Medulla oblongata (tissue), 1 donor: ENCODE measurements at regions not wholly inside any gene's neighbourhood (a gene's known extent, or its start where the extent isn't known, plus 50 kb on each side); places are given as distances from the start of the nearest gene placed in this dataset.

Experiments used
- DNase-seq: peaks from one replicate; pipeline ENCODE4 v3.0.0-alpha.2; 2015; ENCODE audit errors: extremely low spot score

DNA sequence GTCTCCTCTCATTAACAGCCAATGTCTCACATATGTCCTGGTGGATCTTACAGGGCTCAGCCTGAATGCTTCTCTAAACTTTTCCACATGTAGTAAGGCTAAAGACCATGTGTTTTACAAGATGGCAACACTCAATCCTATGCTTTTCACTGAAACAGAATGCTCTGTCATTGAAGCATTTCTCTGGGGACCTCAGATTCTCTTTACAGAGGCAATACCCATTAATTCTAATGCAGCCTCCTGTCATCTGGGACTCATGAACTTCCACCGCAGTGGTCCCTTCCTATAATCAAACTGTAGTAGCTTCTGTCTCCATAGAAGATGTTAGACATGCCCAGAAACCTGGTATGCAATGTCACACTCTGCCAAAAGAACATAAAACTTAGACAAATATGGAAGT, 926.6 kb upstream of the RBFOX1 start:
- DNase-seq: no peak

DNA sequence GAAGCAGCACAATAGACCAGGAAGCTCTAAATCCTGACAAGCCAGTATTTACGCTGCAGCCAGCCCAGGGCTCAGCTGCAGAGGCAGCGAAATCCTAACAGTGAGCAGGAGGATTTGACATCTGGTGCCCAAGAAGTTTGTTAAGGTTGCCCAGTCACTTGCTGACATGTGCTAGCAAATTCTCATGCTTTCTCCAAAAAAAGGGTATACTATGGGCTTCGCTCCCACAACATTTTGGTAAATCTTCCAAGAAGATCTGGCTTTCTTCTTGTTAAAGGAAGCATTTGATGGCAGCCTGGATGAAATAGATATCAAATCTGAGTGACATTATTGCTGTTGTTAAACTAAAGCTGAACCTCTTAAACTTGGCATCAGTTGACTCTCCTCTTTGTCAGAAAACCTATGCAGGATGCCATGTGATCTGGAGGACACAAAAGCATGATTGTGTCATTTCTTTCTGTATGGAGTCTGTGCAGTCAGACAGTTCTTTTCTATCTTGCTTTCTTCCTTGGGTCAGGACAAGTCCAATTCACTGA, 949.7 kb upstream of the RBFOX1 start:
- DNase-seq: peak; percentile 76

DNA sequence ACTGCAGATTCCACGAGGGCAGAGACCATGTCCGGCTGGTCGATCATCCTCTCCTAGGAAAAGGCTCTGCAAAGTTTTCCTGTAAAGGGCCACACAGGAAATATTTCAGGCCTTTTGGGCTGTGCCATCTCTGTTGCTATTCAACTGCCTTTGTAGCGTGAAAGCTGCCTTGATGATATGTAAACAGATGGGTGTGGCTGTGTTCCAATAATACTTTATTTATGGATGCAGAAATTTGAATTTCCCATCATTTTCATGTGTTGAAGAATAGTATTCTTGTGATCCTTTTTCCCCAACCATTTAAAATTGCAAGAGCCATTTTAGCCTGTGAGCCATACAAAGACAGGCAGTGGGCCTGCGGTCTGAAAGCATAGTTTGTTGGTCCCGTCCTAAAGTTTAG, 950.7 kb upstream of the RBFOX1 start:
- no peak for DNase-seq

DNA sequence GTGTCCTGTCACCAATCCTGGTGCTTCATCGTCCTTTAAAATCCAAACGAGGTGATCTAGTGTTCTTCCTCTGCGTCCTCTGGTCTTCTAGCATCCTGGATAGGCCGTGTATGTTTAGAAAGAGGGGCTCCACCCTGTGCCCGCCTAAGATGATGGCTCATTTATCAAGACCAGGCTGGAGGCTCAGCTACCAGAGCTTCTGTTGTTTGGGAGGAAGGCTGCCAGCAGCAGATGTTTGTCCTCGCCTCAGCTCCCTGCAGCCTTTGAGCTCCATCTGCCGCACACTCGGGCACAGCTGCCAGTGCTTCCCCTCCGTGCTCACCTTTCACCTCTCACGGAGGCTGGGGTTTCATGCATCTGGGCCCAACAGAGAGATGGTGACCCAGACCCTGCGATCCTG, 954.7 kb upstream of the RBFOX1 start:
- DNase-seq: peak; percentile 51

DNA sequence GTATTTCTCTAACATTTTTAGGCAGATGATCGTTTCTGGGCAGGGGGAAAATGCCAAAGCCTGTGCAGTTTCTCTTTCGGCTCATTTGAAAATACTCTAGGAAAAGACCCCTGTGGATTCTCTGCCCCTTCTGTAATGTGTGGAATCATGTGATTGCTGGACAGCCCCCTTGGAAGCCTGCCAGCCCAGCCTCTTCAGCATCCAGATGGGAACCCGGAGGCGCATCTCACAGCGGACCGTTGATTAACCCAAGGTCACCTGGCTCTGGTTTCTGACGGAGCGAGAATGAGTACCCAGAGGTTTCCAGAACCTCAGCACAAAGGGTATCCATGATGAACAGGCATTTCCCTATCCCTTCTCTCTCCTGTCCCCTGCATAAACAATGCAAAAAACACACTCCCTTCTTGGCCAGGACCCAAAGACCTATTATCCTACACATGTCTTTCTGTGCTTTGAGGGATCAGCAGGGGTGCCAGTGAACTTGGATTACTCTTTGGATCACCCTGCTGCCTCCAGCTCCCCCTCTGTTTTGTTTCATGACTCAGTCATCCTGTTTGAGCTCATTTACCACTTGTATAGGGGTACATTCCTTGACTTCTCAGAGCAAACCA, 957.1 kb upstream of the RBFOX1 start:
- peak; percentile 14 for DNase-seq

DNA sequence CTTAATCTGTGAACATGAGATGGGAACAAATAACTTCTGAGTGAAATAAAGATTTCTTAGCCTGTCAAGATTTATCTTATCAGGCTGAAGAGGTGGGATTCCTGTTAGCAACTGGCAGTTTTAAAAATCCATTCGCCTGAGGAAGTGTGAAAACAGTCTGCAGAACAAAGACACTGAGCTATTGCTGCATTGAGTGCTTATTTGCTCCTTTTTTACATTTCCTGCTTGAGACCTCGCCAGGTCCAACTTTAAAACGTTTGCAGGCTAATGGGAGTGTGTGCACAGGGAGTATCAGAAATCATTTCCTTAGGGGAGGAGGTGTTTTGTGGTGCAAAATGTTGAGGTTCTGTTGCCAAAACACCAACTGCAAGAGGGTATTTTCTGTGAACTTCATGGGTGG, 957.8 kb upstream of the RBFOX1 start:
- no peak for DNase-seq

DNA sequence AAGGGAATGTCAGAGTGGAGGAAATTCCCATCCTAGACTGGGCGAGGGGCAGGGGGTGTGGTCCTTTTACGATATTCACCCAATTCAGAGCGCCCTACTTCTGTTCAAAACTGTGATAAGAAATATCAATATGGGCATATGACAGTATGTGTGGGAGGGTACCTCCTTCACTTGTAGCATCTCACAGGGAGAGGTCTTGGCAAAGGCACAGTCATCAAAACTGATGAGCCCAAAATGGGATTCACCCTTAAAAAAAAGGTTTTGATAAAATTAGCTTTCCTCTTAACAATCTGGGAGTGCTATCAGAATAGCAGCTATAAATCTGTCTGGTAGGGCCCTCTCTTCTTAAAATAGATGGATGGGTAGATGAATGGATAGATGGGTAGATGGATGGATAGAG, 967.8 kb upstream of the RBFOX1 start:
- no peak for DNase-seq

DNA sequence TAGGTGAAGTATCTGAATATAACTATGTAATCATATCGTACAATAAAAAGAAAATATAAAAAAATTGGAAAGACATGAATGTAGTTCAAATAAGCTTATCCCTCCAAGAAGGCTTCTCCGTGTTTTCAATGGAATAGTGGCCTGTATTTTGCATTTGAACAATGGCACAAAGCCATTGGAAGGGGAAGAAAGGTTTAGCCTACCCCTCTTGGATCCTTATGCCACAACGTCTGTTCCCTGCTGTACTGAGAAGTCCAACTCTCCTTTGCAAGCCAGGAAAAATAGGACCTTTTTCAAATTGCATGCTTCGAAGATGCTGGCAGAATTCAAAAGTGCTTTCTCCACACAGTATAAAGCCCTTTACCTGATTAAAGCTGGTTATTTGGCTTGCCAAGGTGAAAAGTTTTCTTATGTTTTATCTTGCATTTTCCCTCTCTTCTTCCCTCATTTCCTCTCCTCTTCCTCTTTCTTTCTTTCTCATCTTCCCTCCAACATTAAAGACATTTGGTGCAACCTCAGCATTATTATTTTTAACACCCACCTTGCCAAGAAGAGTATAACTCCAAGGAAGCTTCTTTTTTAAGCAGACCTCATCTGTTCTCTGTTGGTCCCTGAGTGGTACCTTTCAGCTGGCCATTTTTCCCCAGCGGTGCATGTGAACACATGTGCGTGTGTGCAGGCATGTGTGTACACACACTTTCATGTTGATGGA, 968.6 kb upstream of the RBFOX1 start:
- no peak for DNase-seq

DNA sequence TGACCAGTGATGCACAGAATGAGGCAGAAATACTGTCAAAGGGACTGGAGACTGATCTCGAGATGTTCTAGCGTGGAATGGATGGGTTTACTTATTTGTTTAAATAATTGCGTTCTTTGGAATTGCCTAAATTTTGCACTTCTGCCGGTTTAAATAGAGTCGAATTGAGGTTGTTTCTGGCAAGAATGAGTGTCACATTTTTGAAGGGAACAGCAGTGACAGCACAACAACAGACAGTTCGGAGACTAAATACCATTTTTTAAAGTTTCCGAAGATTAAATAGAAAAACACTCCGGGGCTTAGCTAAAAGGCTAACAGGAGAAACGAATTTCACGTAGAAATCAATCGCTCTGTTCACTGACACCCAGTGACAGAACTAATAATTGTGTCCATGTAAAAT, 969.2 kb upstream of the RBFOX1 start:
- DNase-seq: no peak

DNA sequence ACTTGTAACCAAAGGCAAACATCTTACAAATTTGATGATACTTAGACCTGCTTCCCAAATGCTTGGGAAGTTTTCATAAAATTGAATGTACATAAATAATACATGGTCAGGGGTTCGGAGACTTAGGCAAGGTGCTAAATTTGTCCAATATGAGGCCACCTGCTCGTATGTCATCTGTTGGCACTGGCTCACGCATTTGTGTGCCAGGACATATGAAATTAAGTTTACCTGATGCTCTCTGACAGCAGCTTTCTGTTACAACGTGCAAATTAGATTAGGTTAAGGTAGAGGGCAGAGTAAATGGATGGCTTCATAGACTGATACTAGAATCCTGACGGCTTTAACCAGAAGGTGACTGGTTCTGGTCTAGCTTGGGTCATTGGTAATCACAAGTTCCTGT, 970.3 kb upstream of the RBFOX1 start:
- DNase-seq: no peak

DNA sequence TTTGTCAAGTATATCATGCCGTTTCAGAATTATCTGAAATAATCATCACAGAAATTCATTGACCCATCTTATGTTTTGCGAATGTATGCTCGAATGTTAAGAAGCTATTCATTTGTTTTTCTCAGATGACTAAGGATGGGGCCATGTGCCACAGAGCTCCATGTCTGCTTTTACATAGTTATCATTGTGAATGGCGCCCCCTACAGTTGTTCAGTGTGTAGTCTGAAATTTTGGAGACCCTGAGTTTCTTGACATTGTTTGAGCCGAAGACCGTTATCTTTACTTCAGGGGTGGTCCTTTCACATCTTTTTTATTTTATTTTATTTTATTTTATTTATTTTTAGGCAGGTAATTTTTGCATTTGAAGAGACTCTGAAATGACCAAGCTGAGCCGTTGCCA, 972.0 kb upstream of the RBFOX1 start:
- DNase-seq: no peak

DNA sequence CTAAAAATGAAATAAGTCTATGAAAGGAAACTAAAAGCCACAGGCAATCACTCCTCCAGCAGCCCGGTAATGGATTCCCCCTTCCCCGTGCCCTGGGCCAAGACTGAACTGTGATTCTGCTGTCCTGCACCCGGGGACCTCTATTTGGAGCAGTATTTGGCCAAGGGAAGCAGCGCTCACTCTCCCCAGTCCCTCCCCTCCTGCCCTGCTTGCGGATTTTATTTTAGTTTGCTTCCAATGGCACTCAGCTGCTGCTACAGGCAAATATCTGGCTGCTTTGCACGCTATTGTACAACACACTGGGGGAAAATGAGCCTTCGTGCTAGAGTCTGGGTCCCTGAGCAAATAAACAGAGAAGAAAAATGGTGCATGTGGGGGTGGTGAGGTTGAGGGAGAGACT, 975.7 kb upstream of the RBFOX1 start:
- no peak for DNase-seq

DNA sequence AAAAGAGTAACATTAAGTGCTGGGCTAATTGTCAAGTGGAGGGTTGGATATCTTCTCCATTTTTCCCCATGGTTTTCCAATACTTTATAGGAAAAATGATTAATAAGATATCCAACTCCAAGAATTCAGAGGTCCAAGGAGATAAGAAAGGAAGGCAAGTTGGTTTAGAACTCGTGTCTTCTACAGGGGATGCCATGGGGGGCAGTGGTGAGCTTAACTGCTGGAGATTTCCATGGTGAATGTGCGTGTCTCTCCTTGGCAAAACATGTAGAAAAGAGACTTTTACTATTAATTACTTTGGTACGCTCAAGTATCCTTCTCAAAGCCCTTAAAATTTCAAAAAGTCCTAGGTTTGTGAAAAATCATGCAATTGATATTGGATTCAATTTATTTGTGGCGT, 982.9 kb upstream of the RBFOX1 start:
- no peak for DNase-seq

DNA sequence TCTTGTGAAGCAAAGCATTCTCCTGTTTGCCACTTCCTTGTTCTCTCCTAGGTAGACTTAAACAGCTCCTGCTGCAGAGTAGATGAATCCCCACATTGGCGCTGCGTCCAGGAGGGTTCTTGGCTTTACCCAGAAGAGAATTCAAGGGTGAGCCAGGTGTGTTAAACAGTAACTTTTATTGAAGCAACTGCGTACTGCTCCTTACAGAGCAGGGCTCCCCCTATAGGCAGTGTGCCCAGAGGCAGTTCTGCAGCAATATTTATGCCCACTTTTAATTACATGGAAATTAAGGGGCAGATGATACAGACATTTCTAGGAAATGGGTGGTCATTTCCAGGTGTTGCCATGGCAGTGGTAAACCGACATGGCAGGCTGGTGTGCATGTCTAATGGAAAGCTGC, 987.6 kb upstream of the RBFOX1 start:
- no peak for DNase-seq

DNA sequence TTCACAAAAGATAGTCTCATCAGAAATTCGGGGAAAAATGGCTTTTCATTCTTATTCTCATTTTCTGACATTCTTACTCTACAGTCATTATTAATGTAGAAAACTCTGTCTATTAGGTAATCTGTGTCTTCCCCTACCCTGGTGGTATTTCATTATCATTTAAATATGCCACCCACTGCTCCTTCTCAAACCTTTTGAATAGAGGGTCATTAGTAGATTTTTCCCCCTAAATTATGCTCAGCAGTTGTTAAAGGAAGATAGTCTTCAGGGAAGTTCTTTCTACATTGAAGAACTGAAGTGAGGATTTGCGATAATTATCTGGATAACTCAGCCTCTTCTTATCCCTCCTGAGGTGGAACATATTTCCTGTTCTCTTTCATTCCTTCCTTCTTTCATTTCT, 989.5 kb upstream of the RBFOX1 start:
- DNase-seq: no peak

DNA sequence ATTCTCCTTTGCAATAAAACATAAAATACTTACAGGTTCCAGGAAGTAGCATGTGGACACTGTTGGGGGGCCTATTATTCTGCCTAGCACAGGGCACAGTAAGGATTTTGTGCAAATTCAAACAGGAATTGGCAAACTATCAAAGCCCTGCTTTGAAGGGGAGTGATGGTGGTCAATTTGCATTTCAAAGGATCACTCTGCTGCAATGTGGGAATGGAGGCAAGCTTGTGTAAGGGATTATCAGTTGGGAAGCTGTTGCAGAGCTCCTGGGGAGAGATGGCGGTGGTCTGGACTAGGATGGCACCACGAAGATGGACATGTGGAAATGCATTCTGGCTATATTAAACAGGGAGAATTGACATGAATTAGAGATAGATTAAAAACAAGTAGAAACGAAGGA, 990.7 kb upstream of the RBFOX1 start:
- no peak for DNase-seq

DNA sequence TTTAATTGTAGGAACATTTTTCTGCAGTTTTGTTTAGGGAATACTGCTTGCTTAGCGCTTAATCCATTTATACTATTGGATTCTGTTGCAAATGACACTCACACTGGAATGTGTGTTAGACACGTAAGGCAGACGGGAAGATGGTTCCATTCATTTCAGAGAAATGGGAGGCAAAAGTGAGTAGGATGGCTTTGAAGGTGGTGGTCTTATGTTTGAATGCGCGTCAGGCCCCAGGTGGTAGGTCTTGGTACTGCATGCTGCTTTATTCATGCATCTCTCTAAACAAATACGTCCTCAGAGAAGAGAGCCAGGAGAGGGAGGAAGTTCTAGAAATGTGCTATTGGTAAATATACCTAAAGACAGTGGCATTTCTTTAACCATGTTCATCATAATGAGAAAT, 997.6 kb upstream of the RBFOX1 start:
- DNase-seq: no peak

DNA sequence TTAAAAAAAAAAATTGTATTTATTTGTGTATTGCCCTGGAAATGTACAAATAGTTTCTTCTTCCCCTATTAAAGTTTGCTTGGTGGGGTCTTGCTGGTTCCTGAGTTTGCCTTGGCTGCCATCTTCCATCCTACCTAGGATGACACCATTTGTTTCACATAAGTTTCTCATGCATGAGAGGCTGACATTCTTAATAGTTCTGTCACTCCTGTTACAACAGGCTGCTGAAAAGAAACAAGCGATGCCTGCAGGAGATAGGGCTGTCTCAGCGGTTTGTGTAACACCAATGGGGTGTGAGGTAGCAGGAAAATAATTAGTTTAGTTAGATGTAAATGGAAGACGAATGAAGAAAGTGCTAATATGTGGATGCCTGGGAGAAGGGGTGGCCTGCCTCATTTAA, 1000.9 kb upstream of the RBFOX1 start:
- no peak for DNase-seq

DNA sequence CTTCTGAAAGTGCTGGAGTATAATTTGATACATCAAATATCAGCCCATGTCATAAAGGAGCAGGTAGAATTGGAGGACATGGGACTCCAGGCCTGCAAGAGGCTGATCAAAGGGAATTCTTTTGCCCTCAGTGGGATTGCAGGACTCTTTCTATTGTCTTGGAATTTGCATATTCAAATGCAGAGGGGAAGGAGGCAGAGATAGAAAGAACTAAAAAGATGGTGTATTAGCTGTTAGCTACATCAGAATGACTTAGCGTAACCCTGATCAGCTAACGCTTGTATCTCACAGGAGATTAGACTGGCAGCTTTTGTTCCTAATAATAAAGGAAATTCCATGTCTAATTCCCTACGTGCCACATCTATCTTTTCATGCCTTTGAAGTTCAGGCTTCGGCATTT, 1014.7 kb upstream of the RBFOX1 start:
- DNase-seq: no peak

DNA sequence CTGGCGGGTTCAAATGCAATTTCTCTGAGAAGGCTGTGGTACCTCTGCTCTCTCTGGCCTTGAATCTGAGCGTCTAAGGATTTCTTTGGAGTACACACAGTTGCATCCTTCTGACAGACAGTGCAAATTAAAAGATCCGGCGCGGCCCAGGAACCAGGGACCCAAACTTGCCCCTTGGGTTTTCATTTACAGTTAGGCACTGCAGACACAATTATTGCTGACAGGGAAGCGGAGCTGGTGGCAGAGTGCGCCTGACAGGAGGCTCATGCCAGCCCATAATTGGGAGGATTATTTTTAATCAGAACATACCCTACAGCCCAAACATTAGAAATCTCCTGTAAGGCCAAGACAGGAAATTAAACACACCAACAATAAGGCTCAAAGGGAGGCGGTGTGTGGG, 1023.4 kb upstream of the RBFOX1 start:
- DNase-seq: no peak

DNA sequence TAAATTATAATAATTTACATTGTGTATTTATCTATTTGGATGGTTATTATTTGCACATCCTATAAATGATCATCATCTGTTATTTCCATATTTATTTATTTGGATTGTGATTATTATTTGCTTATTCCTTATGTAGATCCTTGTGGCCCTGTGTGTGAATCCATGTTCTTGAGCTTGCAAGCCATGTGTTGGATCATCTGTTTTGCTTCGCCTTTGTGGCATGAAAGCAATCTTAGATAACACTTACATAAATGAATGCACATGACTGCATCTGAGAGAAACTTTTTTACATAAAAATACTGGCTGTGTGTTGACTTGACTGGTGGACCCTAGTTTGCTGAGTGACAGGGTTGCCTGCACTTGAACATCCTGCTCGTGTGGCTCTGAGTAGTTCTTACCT, 1024.5 kb upstream of the RBFOX1 start:
- no peak for DNase-seq

DNA sequence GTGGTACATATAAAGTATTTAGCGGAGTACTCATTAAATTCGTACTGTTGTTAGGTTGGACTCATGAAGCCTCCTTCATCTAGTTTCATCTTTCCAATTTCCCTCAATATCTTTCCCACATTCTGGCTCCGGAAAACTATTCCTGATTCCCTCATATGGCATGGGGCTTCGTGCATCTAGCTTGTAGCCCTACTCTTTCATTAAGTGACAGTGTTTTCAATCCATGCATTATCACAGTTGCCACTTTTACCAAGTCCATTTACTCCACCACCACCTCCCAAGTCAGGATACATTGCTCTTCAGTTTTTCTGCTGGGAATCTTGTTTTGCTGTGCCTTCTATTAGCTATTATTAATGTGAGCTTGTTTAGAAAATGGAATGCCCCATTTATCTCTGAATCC, 1032.1 kb upstream of the RBFOX1 start:
- DNase-seq: no peak

DNA sequence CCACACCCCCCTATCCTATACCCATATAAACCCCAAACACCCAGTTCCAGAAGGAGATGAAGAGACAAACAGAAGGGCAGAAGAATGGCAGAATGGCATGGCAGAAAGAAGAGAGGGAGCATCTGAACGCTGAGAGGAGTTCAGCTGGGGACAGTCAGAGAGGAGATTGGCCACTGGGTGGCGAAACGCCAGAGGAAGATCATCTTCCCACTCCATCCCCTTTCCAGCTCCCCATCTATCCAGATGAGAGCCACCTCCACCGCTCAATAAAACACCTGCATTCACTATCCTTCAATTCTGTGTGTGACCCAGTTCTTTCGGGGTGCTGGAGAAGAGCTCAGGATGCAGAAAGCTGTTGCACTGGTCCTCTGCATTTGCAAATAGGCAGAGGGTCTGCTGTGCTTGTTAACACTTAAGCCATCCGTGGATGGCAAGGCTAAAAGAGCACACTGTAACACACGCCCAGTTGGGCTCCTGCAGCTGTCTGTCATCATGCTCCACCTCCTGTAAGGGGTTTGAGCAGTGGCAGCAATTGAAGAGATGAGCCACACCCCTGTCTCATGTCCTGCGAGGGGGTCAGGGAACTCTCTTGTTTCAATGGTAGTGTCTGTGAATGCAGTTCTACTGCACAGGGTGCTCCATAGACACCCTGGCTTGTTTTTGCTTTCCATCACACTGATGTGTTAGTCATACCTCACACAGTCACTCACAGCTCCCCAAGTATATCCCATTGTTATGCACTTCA, 1034.8 kb upstream of the RBFOX1 start:
- DNase-seq: no peak
